ENCODE measurements at regions not wholly inside any gene's neighbourhood (a gene's known extent, or its start where the extent isn't known, plus 50 kb on each side); places are given as distances from the start of the nearest gene placed in this dataset.
"Not testable (repeated sequence)": the region's sequence is repeated elsewhere in the genome, so short reads cannot be mapped to it uniquely, and the experiment has no call there.

GRCh38 chr2:8558956-8559355, 122.9 kb upstream of the ID2 start:
- Histone ChIP-seq H3K27me3 (replicated peaks; ENCODE audit: control insufficient read depth, insufficient read depth, low read length) (no peaks in the 10 kb centered on the region), H3K36me3 (ENCODE audit: control insufficient read depth, insufficient read depth, low read length) (no peaks in the 10 kb centered on the region), H3K4me3 (replicated peaks; ENCODE audit: low read depth, low read length) (no peak overlapping the region)
- DNase-seq (ENCODE audit: extremely low read depth, insufficient read length), result no peak
- TF ChIP-seq CTCF (IDR thresholded peaks at IDR 0.05; ENCODE audit: insufficient read depth, low read length, poor library complexity, severe bottlenecking), result no peak

- H3K27me3 ChIP-seq (replicated peaks; ENCODE audit: control insufficient read depth, insufficient read depth, low read length), result no peaks in the 10 kb centered on the region
- no peak overlapping the region for H3K4me3 ChIP-seq (replicated peaks; ENCODE audit: low read depth, low read length)
- no peaks in the 10 kb centered on the region for H3K36me3 ChIP-seq (ENCODE audit: control insufficient read depth, insufficient read depth, low read length)
- no peak for DNase-seq (ENCODE audit: extremely low read depth, insufficient read length)
- TF ChIP-seq CTCF (IDR thresholded peaks at IDR 0.05; ENCODE audit: insufficient read depth, low read length, poor library complexity, severe bottlenecking), result no peak
Observed at GRCh38 chr2:8559805-8560204, 122.1 kb upstream of the ID2 start.

GRCh38 chr2:8561692-8562091, 120.2 kb upstream of the ID2 start:
- H3K27me3 ChIP-seq (replicated peaks; ENCODE audit: control insufficient read depth, insufficient read depth, low read length); DNase-seq (ENCODE audit: extremely low read depth, insufficient read length); H3K4me3 ChIP-seq (replicated peaks; ENCODE audit: low read depth, low read length); H3K36me3 ChIP-seq (ENCODE audit: control insufficient read depth, insufficient read depth, low read length): not testable (repeated sequence)

- Histone ChIP-seq H3K27me3 (replicated peaks; ENCODE audit: control insufficient read depth, insufficient read depth, low read length) (no peaks in the 10 kb centered on the region), H3K4me3 (replicated peaks; ENCODE audit: low read depth, low read length) (no peak overlapping the region), H3K36me3 (ENCODE audit: control insufficient read depth, insufficient read depth, low read length) (no peaks in the 10 kb centered on the region)
- DNase-seq (ENCODE audit: extremely low read depth, insufficient read length), result no peak
- TF ChIP-seq CTCF (IDR thresholded peaks at IDR 0.05; ENCODE audit: insufficient read depth, low read length, poor library complexity, severe bottlenecking), result no peak
Observed at GRCh38 chr2:8563814-8564474, 117.9 kb upstream of the ID2 start.

GRCh38 chr2:8564475-8564874, 117.4 kb upstream of the ID2 start:
- no peaks in the 10 kb centered on the region for H3K36me3 ChIP-seq (ENCODE audit: control insufficient read depth, insufficient read depth, low read length)
- no peaks in the 10 kb centered on the region for H3K27me3 ChIP-seq (replicated peaks; ENCODE audit: control insufficient read depth, insufficient read depth, low read length)
- no peak for DNase-seq (ENCODE audit: extremely low read depth, insufficient read length)
- no peak for TF ChIP-seq CTCF (IDR thresholded peaks at IDR 0.05; ENCODE audit: insufficient read depth, low read length, poor library complexity, severe bottlenecking)
- H3K4me3 ChIP-seq (replicated peaks; ENCODE audit: low read depth, low read length), result no peak overlapping the region

GRCh38 chr2:8565399-8566154, 116.3 kb upstream of the ID2 start:
- Histone ChIP-seq H3K36me3 (ENCODE audit: control insufficient read depth, insufficient read depth, low read length) (no peaks in the 10 kb centered on the region), H3K27me3 (replicated peaks; ENCODE audit: control insufficient read depth, insufficient read depth, low read length) (no peaks in the 10 kb centered on the region), H3K4me3 (replicated peaks; ENCODE audit: low read depth, low read length) (no peak overlapping the region)
- no peak for DNase-seq (ENCODE audit: extremely low read depth, insufficient read length)
- TF ChIP-seq CTCF (IDR thresholded peaks at IDR 0.05; ENCODE audit: insufficient read depth, low read length, poor library complexity, severe bottlenecking), result no peak
